Activated T-cell treated with anti-CD3 and anti-CD28 coated beads for 24 hours (primary cell): ENCODE measurements at regions not wholly inside any gene's neighbourhood (a gene's known extent, or its start where the extent isn't known, plus 50 kb on each side); places are given as distances from the start of the nearest gene placed in this dataset.
"Not testable (repeated sequence)": the region's sequence is repeated elsewhere in the genome, so short reads cannot be mapped to it uniquely, and the experiment has no call there.

ENCODE experiments used
- DNase-seq: peaks from one replicate; pipeline ENCODE4 v3.0.0-alpha.2; 2020; ENCODE audit warnings: low read depth

DNA sequence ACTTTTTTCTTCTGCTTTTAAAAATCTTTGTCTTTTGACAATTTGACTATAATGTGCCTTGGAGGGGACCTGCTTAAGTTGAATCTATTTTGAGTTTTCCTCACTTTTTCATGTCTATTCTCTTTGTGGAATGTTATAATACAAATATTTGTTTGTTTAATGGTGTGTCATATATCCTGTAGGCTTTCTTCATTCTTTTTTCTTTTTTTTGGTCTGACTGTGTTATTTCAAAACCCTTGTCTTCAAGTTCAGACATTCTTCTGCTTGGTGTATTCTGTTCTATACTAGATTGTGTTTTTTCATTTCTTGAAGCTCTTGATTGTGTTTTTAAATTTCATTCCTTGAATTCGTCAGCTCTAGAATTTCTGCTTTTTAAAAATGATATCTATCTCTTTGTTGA is 228.2 kb downstream of the STK31 start:
- no peak for DNase-seq

DNA sequence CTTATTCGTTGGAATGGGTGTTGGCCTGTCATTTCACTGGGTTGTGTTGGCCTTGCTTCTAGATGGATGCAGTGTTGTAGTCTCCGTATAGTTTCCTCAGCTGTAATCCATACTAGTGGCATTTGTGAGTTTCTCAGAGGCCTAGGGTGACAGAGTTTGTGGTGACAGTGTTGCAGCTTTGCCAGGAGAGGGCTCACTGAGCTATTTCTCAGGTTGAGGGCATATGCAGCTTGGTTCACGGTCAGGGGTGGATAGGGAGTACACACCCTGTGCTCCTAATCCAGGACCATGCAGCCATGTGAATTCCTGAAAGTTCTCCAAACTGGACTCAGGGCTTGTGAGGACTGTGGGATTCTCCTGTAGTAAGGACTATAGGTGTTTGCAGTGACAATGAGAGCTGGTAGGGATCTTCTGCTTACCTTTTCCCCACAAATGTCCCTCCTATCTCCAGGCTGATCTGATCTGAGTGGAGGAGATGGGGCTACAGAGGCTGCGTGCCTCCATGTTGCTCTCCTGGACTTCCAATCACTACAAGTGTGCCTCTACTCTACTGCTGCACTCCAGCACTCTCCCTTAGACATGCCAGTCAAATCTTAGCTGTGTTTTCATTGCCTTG is 229.0 kb downstream of the STK31 start:
- no peak for DNase-seq

- not testable (repeated sequence) for DNase-seq
Measured at GRCh38 chr7:23939747-23940146, 229.7 kb downstream of the STK31 start.

- no peak for DNase-seq
Measured at GRCh38 chr7:23941551-23941950, 231.5 kb downstream of the STK31 start.

DNA sequence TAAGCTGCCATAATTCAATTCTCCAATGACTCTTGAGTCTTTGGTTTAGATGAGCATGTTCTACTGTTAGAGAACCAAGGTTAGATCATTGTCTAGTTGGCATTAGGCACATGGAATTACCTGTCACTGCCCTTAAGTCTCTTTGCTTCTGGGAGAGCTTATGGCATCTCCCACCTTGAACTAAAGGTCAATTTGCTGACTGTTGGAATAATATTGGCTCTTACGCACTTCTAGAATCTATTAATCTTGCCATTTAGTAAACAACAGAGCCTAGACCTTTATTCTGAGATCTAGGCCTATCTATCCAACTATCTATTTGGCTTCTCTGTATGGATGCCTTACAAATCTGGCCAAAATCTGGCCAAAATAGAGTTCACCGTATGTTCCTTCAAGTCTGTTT is 232.0 kb downstream of the STK31 start:
- no peak for DNase-seq

- DNase-seq: no peak
Measured at GRCh38 chr7:23944131-23944530, 234.1 kb downstream of the STK31 start.

DNA sequence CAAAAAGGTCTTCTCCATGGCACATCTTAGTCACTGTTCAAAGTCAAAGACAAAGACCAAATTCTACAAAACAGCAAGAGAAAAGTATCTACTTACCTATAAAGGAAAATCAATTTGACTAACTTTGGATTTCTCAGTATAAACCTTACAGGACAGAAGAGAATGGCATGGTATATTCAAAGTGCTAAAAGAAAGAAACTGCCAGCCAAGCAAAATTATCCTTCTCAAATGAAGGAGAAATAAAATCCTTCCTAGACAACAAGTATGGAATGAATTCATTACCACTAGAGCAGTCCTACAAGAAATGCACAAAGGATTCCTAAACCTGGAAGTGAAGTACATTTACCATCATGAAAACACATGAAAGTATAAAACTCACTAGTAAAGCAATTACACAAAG is 235.5 kb downstream of the STK31 start:
- no peak for DNase-seq

DNA sequence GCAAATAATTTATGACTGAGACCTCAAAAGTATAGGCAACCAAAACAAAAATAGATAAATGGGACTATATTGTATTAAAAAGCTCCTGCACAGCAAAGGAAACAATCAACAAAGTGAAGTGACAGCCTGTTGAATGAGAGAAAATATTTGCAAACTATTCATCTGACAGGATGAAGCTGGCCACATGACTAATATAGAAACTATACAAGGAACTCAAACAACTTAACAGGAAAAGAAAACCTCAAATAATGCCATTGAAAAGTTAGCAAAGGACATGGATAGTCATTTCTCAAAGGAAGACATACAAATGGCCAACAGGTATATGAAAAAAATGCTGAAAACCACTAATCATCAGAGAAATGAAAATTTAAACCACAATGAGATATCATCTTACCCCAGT is 245.1 kb downstream of the STK31 start:
- no peak for DNase-seq

DNA sequence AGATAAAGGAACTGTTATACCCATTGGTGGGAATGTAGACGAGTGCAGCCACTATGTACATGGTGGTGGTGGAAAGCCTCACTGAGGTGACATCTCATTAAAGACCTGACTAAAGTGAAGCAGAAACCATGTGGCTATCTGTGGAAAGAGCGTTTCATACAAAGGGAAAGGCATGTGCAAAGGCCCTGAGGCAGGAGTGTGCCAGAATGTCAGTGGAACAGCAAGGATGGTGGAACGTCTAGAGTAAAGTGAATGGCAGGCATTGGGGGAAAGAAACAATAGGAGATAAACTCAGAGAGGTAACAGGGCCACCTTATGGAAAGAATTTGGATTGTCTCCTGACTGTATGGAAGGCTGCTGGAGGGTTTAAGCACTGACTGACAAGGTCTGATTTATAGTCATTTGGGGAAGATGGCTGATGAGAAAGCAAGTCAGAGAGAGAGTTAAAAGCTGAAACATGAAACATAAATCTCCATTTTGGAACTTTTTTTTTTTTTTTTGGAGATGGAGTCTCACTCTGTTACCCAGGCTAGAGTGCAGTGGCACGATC is 245.7 kb downstream of the STK31 start:
- no peak for DNase-seq

GRCh38 chr7:23956772-23957576 is 247.0 kb downstream of the STK31 start:
- DNase-seq: no peak

GRCh38 chr7:23959821-23960220 is 249.8 kb downstream of the STK31 start:
- DNase-seq: no peak

DNA sequence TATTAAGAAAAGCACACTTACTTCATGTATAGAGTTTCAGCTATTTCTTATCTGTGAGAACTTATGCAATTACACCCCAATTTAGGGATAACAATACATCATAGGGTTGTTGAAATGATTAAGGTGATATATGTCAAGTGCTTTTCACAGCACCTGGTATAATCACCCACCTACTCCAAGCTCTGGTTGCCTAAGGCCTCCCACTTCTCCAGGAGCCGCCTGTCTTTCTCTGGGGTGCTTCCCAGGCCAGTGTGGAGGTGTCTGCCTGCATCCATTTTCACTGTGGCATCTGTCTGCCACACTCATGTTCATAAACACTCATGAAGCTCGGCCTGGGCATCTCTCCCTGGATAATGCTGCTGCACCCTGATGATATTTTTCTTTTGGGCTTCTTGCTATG is 250.3 kb downstream of the STK31 start:
- no peak for DNase-seq

DNA sequence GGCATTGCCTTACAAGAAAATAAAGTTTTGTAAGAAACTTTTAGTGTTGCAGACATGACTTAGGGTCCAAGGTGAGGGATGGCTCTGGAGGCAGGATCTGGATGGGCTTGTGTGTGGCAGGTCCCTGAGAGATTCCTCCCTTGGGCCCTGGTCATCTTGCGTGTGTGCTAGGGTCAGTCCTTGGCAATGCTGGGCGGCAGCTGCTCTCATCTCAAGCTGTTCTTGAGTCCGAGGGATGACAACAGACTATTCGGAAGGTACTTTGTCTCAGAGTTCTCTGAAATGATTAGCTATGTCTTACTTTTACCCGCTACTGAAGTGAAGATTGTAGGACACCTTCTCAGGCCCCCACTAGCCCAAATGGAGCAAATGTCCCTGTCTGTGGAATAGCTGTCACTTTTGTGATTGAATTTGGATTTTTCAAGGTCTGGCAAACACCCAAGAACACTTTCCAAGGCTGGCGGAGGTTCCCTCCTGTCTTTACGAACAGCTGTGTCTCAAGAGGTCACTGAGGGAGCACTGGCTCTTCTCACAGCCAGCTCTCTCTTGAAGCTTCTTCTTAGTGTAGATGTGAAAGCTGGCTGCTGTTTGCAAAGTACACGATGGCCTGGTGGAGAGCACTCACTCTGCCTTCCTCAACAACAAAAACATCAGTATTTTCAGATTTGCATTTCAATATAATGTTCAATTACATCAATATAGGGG is 253.6 kb downstream of the STK31 start:
- DNase-seq: no peak

DNA sequence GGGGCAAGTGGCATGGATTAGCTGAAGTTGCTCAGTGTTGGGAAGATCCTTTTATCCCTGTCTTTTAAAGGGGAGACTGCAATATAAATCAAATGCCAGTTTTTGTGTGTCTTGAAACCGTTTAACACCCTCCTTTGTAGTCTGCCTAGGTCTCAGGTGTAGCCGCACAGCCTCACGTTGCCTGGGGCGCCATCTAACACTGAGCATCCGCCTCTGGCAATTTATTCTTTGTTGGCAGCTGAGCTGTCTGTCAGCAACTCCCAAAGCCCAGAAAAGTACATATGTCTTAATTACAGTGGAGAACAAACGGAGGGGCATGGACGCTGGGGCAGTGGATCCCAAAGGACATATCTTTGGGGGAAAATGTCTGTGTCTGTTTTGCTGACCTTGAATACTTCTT is 254.7 kb downstream of the STK31 start:
- no peak for DNase-seq

DNA sequence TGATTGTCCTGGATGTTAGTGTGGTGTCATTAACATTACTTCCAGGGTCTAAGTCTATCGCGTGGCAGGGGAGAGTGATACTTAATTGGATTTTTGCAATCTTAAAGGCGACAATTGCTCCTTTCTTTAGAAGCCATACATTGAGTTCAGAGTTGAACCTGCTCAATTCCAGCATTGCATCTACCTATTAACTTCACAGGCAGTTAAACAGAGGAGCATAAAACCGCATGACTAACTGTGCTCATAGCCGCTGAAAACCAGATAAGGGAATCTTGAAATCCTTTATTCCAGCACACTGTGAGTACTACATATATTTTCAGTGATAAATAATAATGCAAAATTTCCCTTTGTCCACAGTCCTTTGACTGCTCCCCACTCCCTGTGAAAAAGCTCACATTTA is 255.3 kb downstream of the STK31 start:
- no peak for DNase-seq

DNA sequence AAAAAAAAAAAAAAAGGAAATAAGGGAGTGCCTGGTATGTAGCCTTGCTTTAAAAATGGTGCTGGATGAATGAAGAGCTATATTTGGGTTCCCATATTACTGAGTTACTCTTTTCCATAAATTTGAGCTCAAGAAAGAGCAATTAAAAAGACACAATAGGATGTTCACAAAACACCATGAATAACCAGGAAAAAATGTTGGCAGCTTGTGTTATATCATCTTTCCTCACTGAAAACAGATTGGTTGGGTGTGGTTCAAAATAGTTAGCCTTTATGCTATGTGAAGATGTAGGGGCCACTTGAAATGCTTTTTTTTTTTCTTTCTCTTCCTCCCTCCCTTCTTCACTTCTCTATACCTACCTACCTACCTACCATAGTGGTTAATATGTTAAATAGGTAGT is 256.9 kb downstream of the STK31 start:
- no peak for DNase-seq

DNA sequence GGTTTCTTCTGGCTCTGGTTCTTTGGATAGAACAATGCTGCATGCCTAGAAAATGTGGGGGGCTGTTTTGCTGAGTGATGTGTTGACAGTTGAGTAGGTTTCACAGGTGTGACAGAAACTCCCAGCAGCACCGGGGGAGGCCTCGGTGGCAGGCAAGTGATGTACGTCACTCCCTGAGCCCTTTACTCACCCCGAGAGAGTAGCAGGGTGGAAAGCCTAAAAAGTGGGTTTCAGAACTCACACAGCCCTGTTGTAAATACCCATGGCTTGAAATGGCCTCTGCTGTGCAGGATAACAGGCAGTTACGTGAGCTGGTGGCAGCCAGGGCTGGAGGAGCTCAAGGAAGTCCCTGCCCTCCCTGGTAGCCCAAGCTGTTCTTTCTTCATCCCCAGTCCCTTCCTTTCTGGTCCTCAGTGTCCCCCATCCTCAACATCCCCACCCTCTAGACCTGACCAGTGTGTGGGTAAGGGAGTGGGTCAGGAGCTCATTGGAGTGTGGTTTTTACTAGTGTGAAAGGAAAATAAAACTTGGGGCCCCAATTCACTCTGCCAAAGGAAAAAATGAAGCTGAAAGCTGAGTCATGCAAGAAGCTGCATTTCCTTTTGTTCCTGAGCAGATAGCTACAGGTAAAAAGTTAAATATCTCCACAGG is 258.1 kb downstream of the STK31 start:
- DNase-seq: no peak

- no peak for DNase-seq
Measured at GRCh38 chr7:23968791-23969190, 258.8 kb downstream of the STK31 start.

- no peak for DNase-seq
Measured at GRCh38 chr7:23969443-23969842, 259.4 kb downstream of the STK31 start.

GRCh38 chr7:23970193-23970592 is 260.2 kb downstream of the STK31 start:
- no peak for DNase-seq

DNA sequence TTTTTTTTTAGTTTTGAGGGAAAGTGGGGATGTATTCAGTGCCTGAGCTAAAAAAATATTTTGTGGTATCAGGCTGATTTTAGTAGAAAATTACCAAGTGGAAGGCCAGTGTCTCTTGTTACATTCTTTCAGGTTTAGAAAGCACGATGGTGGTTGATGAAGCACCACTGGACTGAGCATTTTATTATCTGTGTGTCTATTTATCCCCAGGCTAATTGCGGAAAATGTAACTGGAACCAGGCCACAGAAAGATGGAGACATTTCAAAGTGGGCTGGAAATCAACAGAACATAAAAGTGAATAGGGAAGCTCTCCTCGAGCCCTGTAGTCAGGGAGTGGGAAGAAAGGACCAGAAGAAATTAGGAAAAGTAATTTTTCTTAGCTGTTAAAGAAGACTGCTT is 261.0 kb downstream of the STK31 start:
- DNase-seq: no peak

DNA sequence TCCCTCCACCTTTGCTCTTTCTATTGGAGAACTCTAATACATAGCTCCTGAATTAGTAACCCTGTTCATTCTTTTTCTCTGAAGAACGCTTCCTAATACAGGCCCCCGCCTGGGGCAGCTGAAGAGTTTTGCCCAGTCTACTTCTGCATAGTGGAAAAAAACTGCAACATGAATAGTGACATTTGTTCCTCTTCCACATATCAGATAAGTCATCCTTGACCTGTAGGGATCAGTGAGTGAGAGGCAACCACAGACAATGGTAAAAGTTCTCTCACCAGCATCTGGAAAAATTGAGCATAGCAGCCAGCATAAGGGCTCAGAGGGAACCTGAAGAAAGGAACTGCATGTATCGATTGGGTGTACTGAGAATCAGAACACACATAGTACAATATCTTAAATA is 262.0 kb downstream of the STK31 start:
- DNase-seq: no peak

GRCh38 chr7:23973264-23973663 is 263.2 kb downstream of the STK31 start:
- no peak for DNase-seq
